PFSK-1 (cell line): ENCODE measurements at regions not wholly inside any gene's neighbourhood (a gene's known extent, or its start where the extent isn't known, plus 50 kb on each side); places are given as distances from the start of the nearest gene placed in this dataset.

ENCODE experiments used
- FOXP2 ChIP-seq: optimal IDR thresholded peaks from 2 replicates; pipeline ENCODE3; 2011; ENCODE audit warnings: borderline replicate concordance, control low read depth, inconsistent platforms; ENCODE audit not compliant: insufficient read depth; ENCODE audit errors: extremely low read length, extremely low read depth
- POLR2AphosphoS5 ChIP-seq: IDR thresholded peaks from 2 replicates; pipeline ENCODE4 v1.6.1; 2012; ENCODE audit warnings: low read depth, mild to moderate bottlenecking, control low read depth, low read length, moderate library complexity
- SIN3A ChIP-seq: IDR thresholded peaks from 2 replicates; pipeline ENCODE4 v1.6.1; 2012; ENCODE audit warnings: mild to moderate bottlenecking, low read length, moderate library complexity, borderline replicate concordance; ENCODE audit not compliant: insufficient read depth
- TAF1 ChIP-seq: IDR thresholded peaks from 2 replicates; pipeline ENCODE4 v1.6.1; 2012; ENCODE audit warnings: low read length, control low read depth, borderline replicate concordance; ENCODE audit not compliant: insufficient read depth
- TF ChIP-seq, protein P1 (sequence below), 2 experiments: IDR thresholded peaks; 2 replicates each; pipeline versions ENCODE4 v1.6.1 to v1.8.0; 2011 to 2012; ENCODE audit warnings: low read depth in 2 of 2, low read length in 2 of 2, control low read depth in 1 of 2, inconsistent platforms in 1 of 2, mild to moderate bottlenecking in 1 of 2, moderate library complexity in 1 of 2; ENCODE audit not compliant: insufficient read depth in 1 of 2

DNA sequence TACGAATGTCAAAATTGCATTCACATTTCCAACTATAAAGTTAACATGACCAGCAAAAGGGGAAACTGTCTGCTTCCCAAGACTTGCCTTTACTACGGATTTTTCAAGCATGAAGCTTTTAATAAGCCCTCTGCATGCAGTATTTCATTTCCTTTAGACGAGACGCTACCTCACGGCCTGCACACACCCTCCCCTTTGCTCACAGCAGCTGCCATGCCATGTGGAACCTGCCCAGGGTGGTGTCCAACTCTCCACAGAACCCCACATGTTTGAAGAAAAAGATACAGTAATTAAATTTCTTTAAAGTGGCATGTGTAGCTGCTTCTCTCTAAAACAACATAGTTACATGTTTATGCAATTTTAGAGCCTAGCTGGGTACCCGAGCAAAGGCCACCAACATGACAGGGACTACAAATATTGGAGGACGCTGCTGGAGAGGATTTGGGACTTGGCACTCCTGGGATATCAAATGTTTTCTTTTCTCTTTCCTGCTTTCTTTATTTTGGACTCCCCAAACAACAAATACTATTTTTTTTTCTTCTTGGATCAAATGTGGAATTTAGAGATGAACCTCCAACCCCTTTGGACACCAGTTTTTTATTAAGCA is 256.9 kb upstream of the PCSK5 start:
- TF ChIP-seq POLR2AphosphoS5 (no peak), TAF1 (no peak), SIN3A (no peak), FOXP2 (no peak)
- TF ChIP-seq, protein P1, sequence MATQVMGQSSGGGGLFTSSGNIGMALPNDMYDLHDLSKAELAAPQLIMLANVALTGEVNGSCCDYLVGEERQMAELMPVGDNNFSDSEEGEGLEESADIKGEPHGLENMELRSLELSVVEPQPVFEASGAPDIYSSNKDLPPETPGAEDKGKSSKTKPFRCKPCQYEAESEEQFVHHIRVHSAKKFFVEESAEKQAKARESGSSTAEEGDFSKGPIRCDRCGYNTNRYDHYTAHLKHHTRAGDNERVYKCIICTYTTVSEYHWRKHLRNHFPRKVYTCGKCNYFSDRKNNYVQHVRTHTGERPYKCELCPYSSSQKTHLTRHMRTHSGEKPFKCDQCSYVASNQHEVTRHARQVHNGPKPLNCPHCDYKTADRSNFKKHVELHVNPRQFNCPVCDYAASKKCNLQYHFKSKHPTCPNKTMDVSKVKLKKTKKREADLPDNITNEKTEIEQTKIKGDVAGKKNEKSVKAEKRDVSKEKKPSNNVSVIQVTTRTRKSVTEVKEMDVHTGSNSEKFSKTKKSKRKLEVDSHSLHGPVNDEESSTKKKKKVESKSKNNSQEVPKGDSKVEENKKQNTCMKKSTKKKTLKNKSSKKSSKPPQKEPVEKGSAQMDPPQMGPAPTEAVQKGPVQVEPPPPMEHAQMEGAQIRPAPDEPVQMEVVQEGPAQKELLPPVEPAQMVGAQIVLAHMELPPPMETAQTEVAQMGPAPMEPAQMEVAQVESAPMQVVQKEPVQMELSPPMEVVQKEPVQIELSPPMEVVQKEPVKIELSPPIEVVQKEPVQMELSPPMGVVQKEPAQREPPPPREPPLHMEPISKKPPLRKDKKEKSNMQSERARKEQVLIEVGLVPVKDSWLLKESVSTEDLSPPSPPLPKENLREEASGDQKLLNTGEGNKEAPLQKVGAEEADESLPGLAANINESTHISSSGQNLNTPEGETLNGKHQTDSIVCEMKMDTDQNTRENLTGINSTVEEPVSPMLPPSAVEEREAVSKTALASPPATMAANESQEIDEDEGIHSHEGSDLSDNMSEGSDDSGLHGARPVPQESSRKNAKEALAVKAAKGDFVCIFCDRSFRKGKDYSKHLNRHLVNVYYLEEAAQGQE (IDR thresholded peaks at IDR 0.05; ENCODE audit: insufficient read depth in 1 of 2, low read depth in 2 of 2, low read length in 2 of 2): no peak
